GM21717 (cell line): ENCODE measurements at regions not wholly inside any gene's neighbourhood (a gene's known extent, or its start where the extent isn't known, plus 50 kb on each side); places are given as distances from the start of the nearest gene placed in this dataset.

Experiments used
- ATAC-seq: cut with Tn5 transposase; IDR thresholded peaks from one replicate; pipeline ENCODE4 v1.9.1; 2021; ENCODE audit warnings: mild to moderate bottlenecking, moderate library complexity; ENCODE audit not compliant: unreplicated experiment

DNA sequence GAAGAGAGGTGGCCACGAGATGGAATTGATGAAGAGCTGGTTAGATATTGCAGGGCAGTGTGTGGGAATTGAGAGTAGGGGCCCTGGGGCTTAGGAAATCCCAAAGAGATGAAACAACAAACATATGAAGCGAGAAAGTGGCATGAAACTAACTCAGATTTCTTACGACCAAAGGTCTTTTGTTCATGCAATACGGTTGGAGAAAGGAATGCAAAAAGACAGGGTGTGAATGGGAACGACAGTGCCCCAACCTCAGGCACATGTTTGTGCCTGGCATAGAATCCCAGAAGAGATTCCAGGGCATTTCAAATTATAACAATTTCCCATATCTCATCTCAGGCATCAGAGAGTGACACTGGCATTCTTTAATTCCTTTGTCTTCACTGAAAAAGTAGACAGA lies 199.2 kb downstream of the ACTL7B start:
- ATAC-seq: no peak

DNA sequence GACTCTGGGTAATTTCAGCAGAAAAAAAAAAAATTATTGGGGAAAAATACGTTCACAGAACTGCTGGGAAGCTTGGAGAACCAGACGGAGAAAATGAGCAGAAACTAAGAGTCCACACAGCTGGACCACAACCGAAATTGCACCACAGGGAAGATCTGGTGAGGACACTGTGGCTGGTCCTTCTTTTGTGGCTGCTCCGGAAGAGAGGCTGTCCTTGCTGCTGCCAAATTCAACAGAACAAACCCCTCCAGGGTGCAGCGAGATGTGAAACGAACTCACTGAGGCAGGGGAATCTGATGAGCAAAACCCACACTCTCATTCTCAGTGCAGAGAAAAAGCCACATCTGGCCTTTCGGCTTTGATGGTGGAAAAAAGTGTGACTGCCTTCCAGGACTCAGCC lies 200.0 kb downstream of the ACTL7B start:
- no peak for ATAC-seq

DNA sequence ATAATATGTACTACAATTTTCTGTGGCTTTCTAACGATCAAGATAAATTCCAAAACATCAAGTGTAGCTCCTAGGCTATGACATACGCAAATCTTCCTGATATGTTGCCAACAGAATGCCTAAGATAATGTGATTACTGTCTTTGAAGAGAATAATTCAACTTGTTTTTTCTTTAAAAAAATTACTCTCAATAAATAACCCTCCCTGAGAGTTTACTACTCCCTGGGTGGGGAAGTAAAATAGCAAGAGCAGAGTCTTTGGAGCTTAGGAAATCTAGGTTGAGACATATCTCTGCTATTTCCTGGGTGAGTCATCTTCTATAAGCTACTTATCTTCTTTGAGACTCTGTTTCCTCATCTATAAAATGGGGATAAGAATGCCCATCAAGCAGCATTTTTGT lies 201.2 kb downstream of the ACTL7B start:
- ATAC-seq: no peak

DNA sequence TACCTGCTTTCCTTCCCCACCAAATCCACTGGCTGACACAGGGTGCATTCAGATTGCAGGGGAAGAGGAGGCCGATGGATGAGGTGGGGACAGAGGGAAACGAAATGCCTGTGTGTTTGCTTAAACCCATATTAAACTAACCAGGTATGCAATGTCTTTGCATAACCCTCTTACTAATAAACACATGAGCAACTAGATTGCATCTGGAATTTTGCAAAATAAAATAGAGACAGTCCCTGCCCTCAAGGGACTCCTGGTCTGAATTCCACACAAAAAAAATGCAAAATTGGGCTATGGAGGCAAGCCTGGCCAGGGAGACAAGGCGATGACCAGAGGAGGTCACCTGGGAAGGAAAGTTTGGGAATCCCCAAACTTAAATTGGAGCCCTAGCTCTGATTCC lies 202.9 kb downstream of the ACTL7B start:
- no peak for ATAC-seq

DNA sequence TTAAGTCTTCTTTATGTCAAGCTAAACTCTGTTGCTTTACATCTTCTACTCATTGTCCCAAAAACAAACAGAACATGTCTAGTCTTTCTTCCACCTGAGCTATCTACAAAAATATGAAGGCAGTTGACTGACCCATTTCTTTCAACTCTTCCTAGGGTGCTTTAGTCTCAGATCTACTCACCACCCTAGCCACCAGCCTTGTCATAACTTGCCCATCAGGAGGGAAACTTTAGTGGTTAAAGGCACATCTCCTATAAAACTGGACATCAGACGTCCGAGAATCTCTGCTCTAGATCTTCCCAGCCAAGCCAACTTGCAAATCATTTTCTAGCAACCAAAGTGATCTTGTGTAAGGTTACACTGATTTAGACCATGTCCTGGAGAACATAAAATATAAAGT lies 205.0 kb downstream of the ACTL7B start:
- no peak for ATAC-seq

DNA sequence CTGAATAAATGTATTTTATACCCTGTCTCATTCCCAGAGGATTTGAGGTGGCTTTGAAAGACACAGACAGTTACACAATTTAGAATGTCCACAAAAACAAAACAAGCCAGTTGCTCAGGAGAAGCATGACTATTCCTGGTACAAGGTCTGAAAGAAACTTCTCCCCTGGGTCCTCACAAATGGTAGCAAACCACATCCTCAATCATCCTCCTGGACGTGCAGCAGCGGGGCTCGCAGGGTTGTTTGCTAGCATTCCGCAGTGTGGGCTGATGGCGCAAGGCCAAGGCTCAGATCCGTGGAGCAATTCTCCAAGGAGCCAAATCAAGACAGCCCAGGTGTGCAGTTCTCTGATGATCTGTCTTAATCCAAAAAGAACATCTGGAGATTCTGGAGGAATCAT lies 210.3 kb downstream of the ACTL7B start:
- no peak for ATAC-seq

DNA sequence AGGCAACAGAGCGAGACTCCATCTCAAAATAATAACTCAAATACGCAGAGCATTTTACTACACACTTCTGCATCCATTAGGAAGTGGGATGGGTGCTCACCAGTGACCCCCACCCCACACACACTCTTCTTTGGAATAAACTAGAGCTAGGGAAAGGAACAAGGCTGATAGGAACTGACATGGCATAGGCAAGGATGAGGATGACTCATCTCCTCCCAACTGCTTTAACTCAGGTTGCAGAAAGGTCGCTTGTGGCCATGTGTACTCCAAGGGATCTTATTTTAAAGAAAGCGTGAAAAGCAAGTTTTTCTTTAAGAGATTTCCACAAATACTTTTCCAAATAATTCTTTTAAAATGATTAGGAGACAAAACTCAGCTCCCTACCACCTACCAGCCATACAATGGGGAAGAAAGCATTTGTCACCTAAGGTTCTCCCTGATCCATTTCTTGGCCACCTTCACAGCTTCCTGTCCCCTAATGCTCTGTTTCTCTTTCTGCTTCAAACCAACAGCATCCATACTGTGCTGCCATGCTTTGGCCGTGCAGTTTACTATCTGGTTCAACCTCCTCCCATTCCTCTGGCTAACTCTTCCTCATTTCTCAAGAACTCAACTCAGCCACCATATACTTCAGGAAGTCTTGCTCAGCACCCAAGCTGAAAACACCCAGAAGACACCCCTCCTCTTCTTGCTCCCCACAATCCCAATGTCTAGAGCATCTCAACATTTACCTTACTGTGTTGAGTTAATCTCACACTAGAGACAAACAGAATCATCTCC lies 211.9 kb downstream of the ACTL7B start:
- no peak for ATAC-seq

DNA sequence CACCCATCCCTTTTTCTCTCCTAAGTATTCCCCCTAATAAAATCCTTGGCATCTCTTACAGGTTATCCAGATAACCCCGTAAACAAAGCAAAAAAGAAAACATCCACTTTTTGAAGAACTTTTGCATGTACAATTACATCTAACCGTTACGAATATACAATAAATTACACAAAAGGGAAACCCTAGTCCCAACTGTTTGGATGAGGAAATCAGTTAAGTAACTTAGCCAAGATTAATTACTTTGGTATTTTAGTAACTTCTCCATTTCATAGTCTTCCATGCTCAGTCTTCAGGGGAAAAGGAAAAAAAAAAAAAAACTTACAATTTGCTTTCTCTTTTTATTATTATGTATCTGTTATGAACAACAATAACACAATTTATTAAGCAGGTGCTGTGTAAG lies 212.9 kb downstream of the ACTL7B start:
- ATAC-seq: no peak

DNA sequence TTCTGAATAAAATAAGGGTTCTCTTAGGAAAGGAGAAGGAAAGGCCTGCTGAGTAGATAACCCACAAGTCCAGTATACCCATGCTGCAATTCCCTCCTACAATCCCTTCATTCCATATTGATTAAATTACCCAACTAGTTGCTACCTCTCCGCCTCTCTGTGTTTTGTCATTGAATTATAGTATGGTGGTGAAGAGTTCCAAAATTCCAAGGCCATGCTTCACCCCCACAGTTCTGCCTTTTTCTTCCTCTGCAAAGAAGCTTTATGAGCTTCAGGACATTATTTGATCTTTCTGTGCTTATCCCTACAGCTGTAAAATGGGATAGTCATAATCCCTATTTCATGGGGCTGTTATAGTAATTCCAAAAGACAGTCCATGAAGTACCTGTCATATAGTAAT lies 215.6 kb downstream of the ACTL7B start:
- no peak for ATAC-seq

DNA sequence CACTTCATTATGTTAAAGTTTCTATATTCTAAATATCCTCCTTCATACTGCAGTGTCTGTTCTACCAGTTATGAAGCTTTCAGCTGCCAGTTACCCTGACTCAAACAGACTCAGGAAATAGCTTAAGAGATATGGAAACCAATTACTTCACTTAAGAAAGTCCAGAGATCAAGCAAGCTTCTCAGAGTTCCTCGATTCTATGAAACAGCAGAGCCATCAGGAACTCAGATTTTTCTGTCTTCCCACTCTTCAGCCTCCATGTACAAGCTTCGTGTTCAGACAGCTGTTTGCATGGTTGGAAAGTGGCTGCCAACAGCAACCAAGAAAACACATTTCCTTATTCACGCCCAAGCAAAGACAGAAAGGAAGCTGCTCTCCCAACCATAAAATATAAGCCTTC lies 216.1 kb downstream of the ACTL7B start:
- ATAC-seq: no peak

DNA sequence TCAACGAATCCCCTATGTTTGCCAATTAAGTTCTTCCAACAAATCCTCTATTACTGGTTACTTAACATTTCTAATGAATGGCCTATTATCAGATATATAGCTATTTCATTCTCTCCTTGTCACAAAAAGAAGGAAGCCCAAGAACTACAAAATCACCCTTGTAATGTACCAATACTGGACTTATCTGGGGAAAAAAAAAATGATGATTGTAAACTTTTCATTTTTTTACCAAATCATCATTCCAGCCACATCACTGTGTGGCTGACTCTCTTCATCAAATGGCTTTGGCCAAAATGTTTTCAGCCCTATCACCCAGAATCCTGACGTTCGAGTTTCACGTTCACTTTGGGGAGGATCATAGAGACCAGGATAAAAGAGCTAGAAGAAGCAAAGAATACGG lies 216.7 kb downstream of the ACTL7B start:
- no peak for ATAC-seq

DNA sequence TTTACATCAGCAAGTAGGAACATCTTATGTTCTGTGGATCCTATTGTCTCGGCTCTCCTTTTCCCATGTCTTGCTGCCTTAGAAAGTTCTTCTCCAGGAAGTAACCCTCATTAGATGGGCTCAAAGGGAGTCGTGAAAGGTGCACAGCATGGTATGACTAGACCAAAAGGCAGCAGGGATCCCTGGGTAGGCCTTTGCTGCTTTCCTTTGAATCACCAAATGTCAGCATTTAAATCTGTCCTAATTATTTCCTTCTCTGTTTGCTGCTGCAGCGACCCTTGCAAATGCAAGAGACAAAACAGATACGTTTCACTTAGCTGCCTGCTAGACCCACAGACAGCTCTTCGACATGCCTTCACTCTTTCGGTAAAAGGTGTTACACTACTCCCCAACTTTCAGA lies 218.4 kb downstream of the ACTL7B start:
- ATAC-seq: no peak

DNA sequence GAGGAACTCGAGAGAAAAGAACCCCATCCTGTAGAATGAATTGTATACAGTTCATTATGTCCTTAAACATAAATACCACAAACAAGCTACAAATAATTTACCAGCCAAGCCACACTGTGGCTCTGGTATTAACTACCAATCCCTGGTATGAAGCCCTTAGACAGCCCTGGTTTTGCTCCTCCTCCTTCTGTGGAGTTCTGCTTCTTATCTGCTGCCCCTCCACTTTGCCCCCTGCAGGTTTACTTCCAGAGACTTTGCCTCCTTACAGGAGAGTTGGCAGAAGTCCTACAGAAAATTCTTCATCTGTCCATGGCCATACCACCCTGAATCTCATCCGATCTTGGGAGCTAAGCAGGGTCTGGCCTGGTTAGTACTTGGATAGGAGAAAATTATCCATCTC lies 219.8 kb downstream of the ACTL7B start:
- ATAC-seq: no peak

DNA sequence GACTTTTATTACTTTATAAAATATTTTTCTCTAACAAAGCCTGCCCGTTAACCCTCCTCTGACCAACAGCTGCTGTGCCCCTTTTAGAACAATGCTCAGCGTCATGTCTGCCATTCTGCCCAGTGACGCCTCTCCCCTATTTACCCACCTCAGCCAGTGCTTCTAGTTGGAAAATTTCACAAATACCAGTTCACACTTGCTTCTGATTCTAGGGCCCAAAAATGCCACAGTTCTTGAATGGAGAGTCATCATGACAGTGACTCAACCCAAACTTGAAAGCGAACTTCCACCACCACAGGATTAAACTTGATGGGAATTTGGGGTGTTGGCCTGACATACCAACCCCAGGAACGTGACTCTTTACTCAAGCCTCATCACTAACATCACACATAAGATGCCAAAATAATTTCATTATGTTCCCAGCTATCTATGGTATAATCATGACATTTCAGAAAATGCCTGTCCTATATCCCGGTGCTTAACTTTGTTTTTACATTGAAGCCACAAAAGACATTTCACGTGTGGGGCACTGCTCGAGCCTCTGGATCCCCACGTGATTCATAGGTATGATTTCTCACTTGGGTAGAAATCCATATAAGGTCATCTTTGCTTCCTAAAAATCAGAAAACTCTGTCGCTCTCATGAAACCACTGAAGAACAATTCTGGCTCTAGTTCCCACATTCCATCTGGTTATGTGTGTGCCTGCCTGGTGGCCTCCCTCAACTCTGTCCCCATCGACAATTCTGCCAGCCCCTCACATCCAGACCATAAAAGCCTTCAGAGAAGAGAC lies 220.9 kb downstream of the ACTL7B start:
- ATAC-seq: no peak

DNA sequence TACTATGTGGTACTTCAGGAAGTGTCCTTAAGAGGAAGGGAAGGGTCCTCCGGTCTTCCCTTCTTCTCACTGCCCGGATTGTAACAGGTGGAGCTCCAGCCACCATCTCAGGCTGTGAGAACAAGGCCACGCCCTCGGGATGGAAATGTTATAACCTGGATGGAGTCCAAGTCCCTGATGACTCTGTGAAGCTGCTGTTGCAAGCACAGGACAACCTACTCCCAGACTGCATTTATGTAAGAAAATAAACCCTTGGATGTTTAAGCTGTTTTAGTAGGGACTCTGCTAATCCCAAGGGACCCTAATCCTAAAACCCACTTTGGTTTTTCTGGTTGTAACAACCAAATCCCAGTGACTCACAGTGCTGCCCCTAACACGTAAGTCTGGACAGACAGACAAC lies 221.6 kb downstream of the ACTL7B start:
- no peak for ATAC-seq

DNA sequence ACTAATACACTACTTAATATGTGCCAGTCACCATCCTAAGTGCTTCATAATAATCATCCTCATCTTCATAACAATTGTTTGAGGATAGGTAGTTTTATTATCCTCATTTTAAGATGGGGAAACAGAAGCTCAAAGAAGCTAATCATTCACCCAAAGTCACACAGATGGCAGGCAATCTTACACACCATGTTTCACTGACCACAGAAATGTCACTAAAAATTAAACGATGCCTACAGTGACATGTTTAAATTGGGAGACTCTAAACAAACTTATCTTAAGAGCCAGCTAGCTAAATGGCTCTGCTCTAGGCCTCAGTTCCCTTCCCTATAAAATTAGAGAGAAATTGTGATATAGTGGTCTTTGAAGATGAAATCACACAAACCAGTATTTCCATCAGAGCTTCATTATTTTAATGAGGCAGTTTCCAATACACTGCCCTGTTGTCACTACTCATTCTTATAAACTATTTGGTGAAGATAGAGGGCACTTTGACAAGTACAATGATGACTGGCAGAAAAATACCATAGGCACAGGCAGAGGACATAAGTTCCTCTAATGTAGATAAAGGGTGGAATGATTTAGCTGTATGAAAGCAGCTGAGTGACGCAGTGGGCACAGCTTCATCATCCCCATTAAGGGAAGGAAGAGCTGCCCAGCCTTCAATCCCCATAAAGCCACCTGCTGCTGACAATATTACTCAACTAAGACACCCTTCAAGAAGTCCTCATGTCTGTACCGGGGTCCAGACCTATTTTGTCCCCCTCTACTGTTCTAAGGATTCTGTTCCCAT lies 224.1 kb downstream of the ACTL7B start:
- ATAC-seq: no peak

DNA sequence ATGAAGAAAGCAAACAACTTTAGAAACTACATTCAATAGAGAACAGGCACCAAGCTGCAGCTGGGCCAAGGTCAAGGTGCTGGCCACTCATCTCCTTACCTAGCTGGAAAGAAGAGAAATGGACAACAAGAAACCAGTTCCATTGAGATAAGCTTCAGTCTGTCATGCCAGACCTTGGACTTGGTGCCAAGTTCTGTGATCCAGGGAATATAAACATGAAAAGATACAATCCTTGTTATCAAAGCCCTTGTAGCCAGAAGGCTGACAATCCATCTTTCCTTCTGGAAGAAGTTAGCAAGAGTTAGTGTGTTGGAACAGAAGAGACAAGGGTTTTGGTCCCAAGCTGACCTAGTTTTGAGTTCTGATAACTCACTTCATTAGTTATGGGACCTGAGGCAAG lies 227.5 kb downstream of the ACTL7B start:
- no peak for ATAC-seq

DNA sequence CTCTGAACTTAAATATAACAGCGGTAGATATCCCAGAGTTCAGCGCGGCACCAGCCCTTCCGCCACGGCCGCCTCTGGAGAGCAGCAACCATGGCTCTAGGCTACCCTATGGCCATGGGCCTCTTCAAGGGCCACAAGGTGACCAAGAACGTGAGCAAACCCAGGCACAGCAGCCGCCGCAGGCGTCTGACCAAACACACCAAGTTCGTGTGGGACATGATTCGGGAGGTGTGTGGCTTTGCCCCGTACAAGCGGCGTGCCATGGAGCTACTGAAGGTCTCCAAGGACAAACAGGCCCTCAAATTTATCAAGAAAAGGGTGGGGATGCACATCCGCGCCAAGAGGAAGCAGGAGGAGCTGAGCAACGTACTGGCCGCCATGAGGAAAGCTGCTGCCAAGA lies 229.0 kb downstream of the ACTL7B start:
- no peak for ATAC-seq

DNA sequence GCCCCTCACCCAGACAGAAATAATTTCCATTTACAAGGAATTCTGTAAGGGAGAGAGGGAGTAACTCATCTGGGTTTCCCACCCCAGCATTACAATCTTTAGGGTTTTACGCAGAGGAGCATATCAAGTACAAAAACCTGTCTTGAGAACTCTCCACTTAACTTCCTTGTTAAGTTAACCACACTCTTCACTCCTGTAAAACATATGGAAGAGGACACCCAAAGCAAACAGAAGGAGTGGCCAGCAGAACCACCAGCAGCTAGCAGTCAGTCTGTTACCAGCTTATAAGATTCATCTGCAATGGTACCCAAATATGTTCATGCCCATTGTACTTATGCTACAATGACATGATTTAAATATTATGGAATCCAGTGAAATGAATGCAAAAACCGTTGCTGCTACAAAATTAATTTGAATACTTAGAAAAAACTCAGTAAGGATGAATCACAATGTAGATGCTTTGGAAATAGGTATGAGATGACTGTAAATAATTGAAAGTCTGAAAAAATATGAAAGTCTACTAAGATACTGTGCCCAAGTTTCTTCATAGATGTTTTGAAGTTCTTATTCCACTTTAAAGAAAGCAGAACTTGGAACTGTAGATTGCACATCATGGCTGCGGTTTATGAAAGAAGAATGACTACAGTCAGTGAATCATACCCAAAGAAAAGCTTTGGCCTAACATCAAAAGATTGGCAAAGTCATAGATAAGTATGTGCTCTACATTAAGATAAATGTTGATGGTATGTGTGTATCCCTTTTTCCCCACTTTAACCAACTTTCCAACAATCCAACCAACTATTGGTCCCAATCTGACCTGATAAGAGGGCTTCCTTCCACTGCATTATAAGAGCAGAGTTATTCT lies 233.6 kb downstream of the ACTL7B start:
- ATAC-seq: no peak

DNA sequence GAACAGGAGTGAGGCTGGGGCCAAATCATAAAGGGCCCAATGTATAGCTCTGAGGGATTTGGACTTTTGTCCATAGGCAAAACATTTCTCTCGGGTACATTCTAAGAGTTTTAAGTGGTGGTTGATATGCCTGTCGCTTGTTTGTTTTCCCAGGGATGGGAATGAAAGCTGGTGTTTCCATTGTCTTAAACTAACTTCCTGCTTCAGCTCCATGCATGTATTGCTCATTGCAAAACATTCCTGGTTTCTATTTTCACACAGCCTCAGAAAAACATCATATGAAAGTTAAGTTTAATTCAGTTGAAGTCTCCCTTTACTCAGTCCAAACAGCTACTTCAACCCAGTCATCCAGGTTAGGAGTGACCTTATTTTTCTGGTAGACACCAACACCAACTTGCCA lies 235.0 kb downstream of the ACTL7B start:
- no peak for ATAC-seq
